ENCODE measurements at regions not wholly inside any gene's neighbourhood (a gene's known extent, or its start where the extent isn't known, plus 50 kb on each side); places are given as distances from the start of the nearest gene placed in this dataset.
"Not testable (repeated sequence)": the region's sequence is repeated elsewhere in the genome, so short reads cannot be mapped to it uniquely, and the experiment has no call there.

- DNase-seq, result no peak
Observed at GRCh38 chr2:122750095-122750494, 994.6 kb downstream of the TSN start.

DNA sequence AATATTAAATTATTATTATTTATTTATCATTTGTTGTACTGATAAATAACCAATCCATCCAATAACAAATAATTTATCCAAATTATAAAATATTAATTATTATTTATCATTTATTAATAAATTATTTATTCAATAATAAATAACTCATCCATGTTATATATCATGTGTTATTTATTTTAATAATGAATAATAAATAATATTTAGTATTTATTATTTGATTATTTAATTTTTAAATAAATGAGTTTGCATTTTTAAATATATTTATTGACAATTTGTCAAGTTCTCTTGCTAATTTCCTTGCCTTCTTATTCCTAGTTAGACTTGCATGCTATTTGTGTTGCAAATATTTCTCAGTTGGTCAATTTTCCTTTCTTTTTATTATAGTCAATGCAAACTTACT is 995.4 kb downstream of the TSN start:
- no peak for DNase-seq

GRCh38 chr2:122753336-122753735 is 997.9 kb downstream of the TSN start:
- DNase-seq, result no peak

- DNase-seq, result no peak
Observed at GRCh38 chr2:122754561-122754960, 999.1 kb downstream of the TSN start.

DNA sequence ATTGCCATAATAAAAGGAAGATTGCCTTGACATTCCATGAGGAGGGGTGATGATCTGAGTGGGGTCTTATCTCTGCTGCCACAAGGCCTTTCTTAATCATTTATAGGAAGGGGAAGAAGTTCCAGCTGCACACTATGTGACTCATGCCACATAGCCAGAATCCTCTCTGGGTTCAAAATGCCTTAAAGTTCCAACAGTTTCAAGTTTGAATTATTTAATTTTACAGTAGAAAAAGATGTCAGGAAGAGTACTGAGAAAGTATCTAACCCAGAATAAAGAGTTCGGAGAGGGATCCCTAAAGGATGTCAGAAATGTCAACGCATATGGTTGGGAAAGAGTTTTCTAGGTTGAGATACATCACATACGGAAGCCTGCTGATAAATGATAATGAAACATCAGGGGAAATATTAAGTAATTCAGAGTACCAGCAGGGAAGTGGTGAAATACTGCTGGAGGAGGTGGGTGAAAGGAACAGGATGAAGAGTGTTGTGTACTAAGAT is 999.9 kb downstream of the TSN start:
- no peak for DNase-seq

GRCh38 chr2:122758967-122759366 is 1003.5 kb downstream of the TSN start:
- DNase-seq, result no peak

DNA sequence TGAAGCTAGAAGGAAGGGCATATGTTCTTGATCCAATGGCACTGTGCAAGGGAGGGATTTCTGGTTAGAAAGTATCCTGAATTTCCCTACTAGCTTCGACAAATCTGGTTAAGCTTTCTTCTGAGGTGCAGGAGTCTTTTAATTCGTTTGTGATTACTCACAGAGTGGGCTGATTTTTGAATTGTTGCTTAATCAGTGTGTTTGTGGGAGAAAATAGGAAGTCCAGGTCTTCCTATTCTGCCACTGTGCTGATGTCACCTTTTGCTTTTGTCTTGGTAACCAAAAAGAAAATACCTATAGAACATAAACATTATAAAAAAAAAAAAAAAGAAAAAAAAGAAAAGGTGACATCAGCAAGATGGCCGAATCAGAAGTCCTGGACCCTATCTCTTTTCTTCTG is 1008.6 kb downstream of the TSN start:
- no peak for DNase-seq

- DNase-seq, result no peak
Observed at GRCh38 chr2:122780251-122780650, 1024.8 kb downstream of the TSN start.

DNA sequence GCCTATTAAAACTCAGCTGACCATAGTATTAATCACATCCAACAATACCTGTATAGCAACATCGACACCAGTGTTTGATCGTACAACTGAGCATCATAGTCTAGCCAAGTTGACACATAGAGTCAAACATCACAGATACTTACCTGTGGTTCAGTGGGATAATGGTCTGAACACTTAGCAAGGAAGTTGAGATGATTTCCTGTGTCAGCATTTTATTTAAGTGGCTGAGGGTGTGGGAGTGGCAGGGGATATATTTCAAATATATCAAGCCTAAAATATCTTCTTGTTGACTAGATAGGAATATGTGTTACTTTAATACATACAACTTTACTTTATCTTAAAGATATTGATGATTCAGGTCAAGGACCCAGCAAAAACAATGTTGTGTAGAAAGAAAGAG is 1038.6 kb downstream of the TSN start:
- DNase-seq, result no peak

DNA sequence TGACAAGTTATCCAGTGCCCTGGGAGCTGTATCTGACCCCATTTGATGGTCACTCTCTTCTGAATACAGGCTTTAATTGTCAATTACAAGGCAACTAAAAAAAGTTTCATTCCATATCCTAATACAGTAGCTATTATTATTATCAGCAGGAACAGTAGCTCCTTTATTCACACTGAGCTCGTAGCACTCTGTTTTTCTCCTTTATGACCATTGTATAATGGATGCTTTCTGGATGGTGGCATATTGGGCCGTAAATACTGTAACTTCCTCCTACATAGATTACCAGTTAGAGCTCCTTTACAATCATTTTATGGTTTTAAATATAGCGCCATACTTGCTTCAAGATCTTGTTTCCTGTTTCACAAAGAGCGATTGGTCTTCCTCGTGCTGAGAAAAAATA is 1040.3 kb downstream of the TSN start:
- DNase-seq, result no peak

DNA sequence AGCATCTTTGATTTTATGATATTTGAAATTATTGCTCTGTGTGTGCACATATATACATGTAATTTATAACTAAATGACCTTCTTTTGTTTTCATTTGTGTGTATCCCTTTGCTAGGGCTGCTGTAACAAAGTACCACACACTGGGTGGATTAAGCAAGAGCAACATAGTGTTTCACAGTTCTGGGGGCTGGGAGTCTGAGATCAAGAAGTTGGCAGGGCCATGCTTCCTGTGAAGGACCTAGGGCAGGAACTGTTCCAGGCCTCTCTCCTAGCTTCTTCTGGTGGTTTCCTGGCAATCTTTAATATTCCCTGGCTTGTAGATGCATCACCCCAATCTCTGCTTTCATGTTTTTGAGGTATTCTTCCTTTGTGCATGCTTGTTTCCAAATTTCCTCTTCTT is 1043.9 kb downstream of the TSN start:
- DNase-seq, result no peak

DNA sequence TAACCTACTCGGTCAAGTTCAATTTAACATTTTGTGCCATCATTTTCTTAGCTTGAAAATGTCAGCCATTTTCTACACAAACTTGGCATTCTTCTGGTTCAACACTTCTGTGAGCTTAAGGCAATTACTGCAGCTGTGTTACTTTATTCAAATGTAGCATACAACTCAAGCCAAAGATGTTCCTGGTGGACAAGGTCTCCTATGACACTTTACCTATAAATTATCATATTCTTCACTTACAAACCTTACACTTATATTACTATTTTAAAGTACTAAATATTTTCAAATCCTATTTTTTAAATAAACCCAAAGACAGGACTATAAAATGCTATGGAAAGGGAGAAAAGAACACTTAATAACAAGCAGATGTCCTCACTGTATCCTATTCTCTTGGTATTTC is 1045.3 kb downstream of the TSN start:
- no peak for DNase-seq

DNA sequence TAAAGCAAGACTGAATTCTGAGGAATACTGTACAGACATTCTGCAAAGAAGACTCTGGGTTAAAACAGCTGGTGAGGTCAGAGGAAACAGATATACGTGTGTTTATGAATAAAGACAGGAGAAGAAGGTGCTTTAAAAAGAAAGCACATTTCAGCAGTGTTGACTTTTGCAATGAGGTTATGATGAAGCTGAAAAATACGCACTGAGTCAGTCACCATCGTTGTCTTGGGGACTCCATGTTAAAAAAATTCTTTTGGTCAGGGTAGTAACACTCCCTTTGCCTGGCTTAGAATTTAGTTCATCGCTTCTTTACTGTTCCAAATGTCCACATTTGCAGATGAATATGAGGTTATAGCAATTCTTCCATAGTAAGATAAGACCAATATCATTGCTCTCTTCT is 1049.0 kb downstream of the TSN start:
- DNase-seq, result no peak

- DNase-seq, result no peak
Observed at GRCh38 chr2:122805346-122805745, 1049.9 kb downstream of the TSN start.

- DNase-seq, result no peak
Observed at GRCh38 chr2:122808286-122808969, 1053.0 kb downstream of the TSN start.

DNA sequence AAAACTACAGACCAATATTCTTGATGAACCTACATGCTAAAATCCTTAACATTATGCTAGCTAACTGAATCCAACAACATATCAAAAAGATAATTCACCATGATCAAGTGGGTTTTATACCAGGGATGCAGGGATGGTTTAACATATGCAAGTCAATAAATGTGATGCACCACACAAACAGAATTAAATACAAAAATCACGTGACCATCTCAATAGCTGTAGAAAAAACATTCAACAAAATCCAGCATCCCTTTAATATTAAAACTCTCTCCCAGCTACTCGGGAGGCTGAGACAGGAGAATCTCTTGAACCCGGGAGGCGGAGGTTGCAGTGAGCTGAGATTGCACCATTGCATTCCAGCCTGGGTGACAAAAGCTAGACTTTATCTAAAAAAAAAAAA is 1056.8 kb downstream of the TSN start:
- not testable (repeated sequence) for DNase-seq

- no peak for DNase-seq
Observed at GRCh38 chr2:122815120-122815519, 1059.7 kb downstream of the TSN start.

DNA sequence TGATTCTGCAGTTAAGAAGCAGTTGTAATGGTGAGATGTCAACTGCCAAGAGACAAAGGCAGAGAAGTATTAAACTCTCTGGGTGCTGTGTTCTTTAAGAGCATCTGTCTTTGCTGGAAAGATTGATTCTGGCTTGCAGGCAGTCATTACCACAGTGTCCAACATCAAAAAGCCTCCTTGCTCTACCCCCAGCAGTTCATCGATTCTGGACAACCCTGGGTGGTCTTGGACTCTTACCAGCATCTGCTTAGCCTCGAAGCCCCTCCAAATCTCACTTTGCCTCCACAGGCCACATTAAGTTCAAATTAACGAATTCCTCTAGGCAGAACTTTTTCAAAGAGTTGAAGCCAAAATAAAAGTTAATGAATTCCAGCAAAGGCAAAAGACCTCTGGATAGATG is 1061.4 kb downstream of the TSN start:
- no peak for DNase-seq

DNA sequence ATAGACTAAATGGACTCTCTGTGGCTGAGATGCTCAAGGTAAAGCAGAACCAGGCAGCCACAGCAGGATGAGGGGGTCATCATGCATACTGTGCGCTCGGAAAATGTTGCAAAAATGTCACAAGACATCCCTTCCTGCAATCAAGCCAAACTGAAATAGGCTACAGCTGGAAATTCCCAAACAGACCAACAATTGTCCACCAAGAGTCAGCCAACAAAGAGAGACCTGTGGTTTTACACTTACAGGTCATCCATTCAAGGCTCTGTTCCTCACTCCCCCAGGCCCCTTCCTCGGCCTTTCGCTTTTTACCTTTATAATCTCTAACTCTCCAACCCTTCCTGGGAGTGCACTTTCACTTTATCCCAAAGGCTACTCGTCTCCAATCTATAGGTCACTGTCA is 1066.9 kb downstream of the TSN start:
- DNase-seq, result no peak

- DNase-seq, result no peak
Observed at GRCh38 chr2:122830157-122830556, 1074.7 kb downstream of the TSN start.

GRCh38 chr2:122831649-122832048 is 1076.2 kb downstream of the TSN start:
- no peak for DNase-seq

GRCh38 chr2:122843503-122843902 is 1088.1 kb downstream of the TSN start:
- no peak for DNase-seq

GRCh38 chr2:122851161-122851560 is 1095.7 kb downstream of the TSN start:
- DNase-seq, result no peak

- DNase-seq, result no peak
Observed at GRCh38 chr2:122851972-122852531, 1096.6 kb downstream of the TSN start.

DNA sequence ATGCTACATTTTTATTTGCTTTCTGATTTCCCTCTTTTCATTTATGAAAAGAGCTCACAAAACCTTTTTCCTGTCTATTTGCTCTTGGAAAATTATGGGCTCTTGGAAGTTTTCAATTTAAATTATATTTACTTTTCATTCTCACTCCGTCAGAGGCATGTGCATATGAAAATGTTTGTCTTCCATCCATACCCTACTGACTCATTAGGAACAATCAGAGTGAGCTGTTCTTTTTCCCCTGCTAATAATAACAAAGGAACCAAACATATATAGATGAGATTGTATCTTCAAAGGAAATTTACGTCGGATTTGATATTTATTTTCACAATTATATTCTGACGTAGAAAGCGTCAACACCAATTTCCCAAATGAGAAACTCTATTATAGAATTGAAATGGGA is 1101.2 kb downstream of the TSN start:
- DNase-seq, result no peak

All from stimulated activated CD4-positive, alpha-beta T cell treated with anti-CD3 and anti-CD28 coated beads, Interleukin-4, amount 100 ng/mL, for 4 hours (primary cell).